H1 (cell line): ENCODE measurements at regions not wholly inside any gene's neighbourhood (a gene's known extent, or its start where the extent isn't known, plus 50 kb on each side); places are given as distances from the start of the nearest gene placed in this dataset.

Source experiments
- CTCF ChIA-PET: fragments of 300-600 bp; sonication (Branson Sonifier 250); formaldehyde crosslinking; loops from one replicate; lab custom pipeline; 2021; ENCODE audit not compliant: partially characterized antibody; lab: Charles Lee
- POLR2A ChIA-PET: fragments of 300-600 bp; sonication (Branson Sonifier 250); formaldehyde crosslinking; loops from one replicate; lab custom pipeline; 2021; ENCODE audit warnings: inconsistent platforms; ENCODE audit not compliant: partially characterized antibody; lab: Charles Lee
- DNase-seq, 2 experiments: peaks; one replicate each; pipeline versions ENCODE4 v3.0.0 to v3.0.0-alpha.2; 2010 to 2022; ENCODE audit warnings: low spot score in 2 of 2, low read depth in 1 of 2, mixed read lengths in 1 of 2
- FAIRE-seq: peaks from 2 replicates; lab custom pipeline; 2011; peaks lifted over from hg19 to GRCh38; lab: Jason Lieb, UNC
- H2AFZ ChIP-seq: 2 replicates; pipeline ENCODE4 v1.8.1; 2012; ENCODE audit warnings: low read length, inconsistent platforms
- H2AK5ac ChIP-seq: 2 replicates; pipeline ENCODE4 v1.6.1; 2013; ENCODE audit warnings: low read depth, low read length
- H2BK120ac ChIP-seq: replicated peaks from 2 replicates; pipeline ENCODE3; 2013; ENCODE audit warnings: low read depth, low read length, inconsistent platforms
- H2BK12ac ChIP-seq: 2 replicates; pipeline ENCODE4 v1.6.1; 2013; ENCODE audit warnings: low read depth, low read length
- H2BK15ac ChIP-seq: 2 replicates; pipeline ENCODE4 v1.6.1; 2013; ENCODE audit warnings: low read length
- H2BK20ac ChIP-seq: 2 replicates; pipeline ENCODE4 v1.6.1; 2013; ENCODE audit warnings: low read length
- H2BK5ac ChIP-seq: 2 replicates; pipeline ENCODE4 v1.6.1; 2013; ENCODE audit warnings: low read depth, low read length
- H3K14ac ChIP-seq: 2 replicates; pipeline ENCODE4 v1.6.1; 2013; ENCODE audit warnings: inconsistent platforms; ENCODE audit not compliant: insufficient read length
- H3K18ac ChIP-seq: 2 replicates; pipeline ENCODE4 v1.6.1; 2013; ENCODE audit warnings: low read length; ENCODE audit errors: extremely low read depth
- H3K23ac ChIP-seq: 2 replicates; pipeline ENCODE4 v1.6.1; 2013; ENCODE audit warnings: inconsistent platforms; ENCODE audit not compliant: insufficient read length
- H3K23me2 ChIP-seq: 2 replicates; pipeline ENCODE4 v1.6.1; 2013; ENCODE audit warnings: low read depth, low read length
- H3K27ac ChIP-seq: 2 replicates; pipeline ENCODE4 v1.6.1; 2011; ENCODE audit warnings: low read depth, low read length, inconsistent platforms
- H3K27me3 ChIP-seq, 4 experiments: replicated peaks in 1 of 4; 1 replicate in 1 of 4; 2 replicates in 3 of 4; pipeline versions ENCODE4 v1.6.1 to v1.8.1; 2011 to 2013; ENCODE audit warnings: low read length in 3 of 4, mild to moderate bottlenecking in 3 of 4, inconsistent platforms in 2 of 4, mixed read lengths in 2 of 4, moderate library complexity in 1 of 4; ENCODE audit not compliant: control insufficient read depth in 3 of 4, insufficient read depth in 3 of 4; ENCODE audit errors: extremely low read depth in 1 of 4
- H3K36me3 ChIP-seq, 4 experiments: 2 replicates each; pipeline versions ENCODE4 v1.6.1 to v1.8.1; 2011 to 2013; ENCODE audit warnings: mild to moderate bottlenecking in 4 of 4, low read length in 3 of 4, moderate library complexity in 2 of 4, control low read depth in 1 of 4, inconsistent platforms in 1 of 4; ENCODE audit not compliant: insufficient read depth in 4 of 4, control insufficient read depth in 2 of 4
- H3K4ac ChIP-seq: replicated peaks from 2 replicates; pipeline ENCODE3; 2013; ENCODE audit warnings: low read length, low read depth, mixed read lengths, inconsistent platforms; ENCODE audit not compliant: insufficient read length
- H3K4me1 ChIP-seq, 4 experiments: replicated peaks in 1 of 4; 1 replicate in 1 of 4; 2 replicates in 3 of 4; pipeline versions ENCODE4 v1.6.1 to v1.8.1; 2011 to 2013; ENCODE audit warnings: low read length in 3 of 4, inconsistent platforms in 2 of 4, mixed read lengths in 1 of 4; ENCODE audit not compliant: insufficient read depth in 4 of 4, control insufficient read depth in 3 of 4
- H3K4me2 ChIP-seq, 2 experiments: 2 replicates each; pipeline versions ENCODE4 v1.6.1 to v1.8.1; 2011 to 2013; ENCODE audit warnings: low read depth in 2 of 2, low read length in 2 of 2, control low read depth in 1 of 2, inconsistent platforms in 1 of 2, mild to moderate bottlenecking in 1 of 2; ENCODE audit not compliant: insufficient read depth in 1 of 2
- H3K4me3 ChIP-seq, 4 experiments: fragments of 200-600, 300-600 bp in 1 of 4; sonication (generic), shearing (Covaris generic), sonication (Bioruptor Twin) in 1 of 4; 2 replicates each; pipeline versions ENCODE4 v1.5.1 to v1.8.1; 2011 to 2016; ENCODE audit warnings: low read length in 4 of 4, low read depth in 3 of 4, control low read depth in 2 of 4, inconsistent platforms in 2 of 4, mild to moderate bottlenecking in 2 of 4, mixed read lengths in 1 of 4, moderate library complexity in 1 of 4; ENCODE audit not compliant: insufficient read depth in 2 of 4; ENCODE audit errors: extremely low read depth in 1 of 4
- H3K56ac ChIP-seq: replicated peaks from 2 replicates; pipeline ENCODE3; 2013; ENCODE audit warnings: low read depth, mild to moderate bottlenecking, mixed read lengths, low read length, inconsistent platforms; ENCODE audit not compliant: insufficient read length
- H3K79me1 ChIP-seq: 2 replicates; pipeline ENCODE4 v1.6.1; 2013; ENCODE audit warnings: low read depth, low read length, control low read depth
- H3K79me2 ChIP-seq, 2 experiments: 2 replicates each; pipeline versions ENCODE4 v1.6.1 to v1.8.1; 2012 to 2013; ENCODE audit warnings: low read length in 2 of 2, mild to moderate bottlenecking in 2 of 2, inconsistent platforms in 1 of 2; ENCODE audit not compliant: insufficient read depth in 2 of 2, control insufficient read depth in 1 of 2
- H3K9ac ChIP-seq, 4 experiments: replicated peaks in 1 of 4; 1 replicate in 1 of 4; 2 replicates in 3 of 4; pipeline versions ENCODE4 v1.6.1 to v1.8.1; 2011 to 2013; ENCODE audit warnings: low read depth in 3 of 4, low read length in 3 of 4, control low read depth in 2 of 4, mild to moderate bottlenecking in 2 of 4, moderate library complexity in 2 of 4, inconsistent platforms in 1 of 4; ENCODE audit errors: extremely low read depth in 1 of 4
- H3K9me3 ChIP-seq, 2 experiments: 2 replicates each; pipeline versions ENCODE4 v1.6.1 to v1.8.1; 2012 to 2013; ENCODE audit warnings: mild to moderate bottlenecking in 2 of 2, moderate library complexity in 2 of 2, control low read depth in 1 of 2, inconsistent platforms in 1 of 2, low read depth in 1 of 2, low read length in 1 of 2, mixed read lengths in 1 of 2; ENCODE audit not compliant: insufficient read depth in 2 of 2
- H4K20me1 ChIP-seq, 2 experiments: replicated peaks in 1 of 2; 2 replicates each; pipeline versions ENCODE3 to v1.8.1; 2011 to 2013; ENCODE audit warnings: inconsistent platforms in 2 of 2, low read length in 2 of 2, mild to moderate bottlenecking in 1 of 2; ENCODE audit not compliant: insufficient read depth in 2 of 2, control insufficient read depth in 1 of 2
- H4K5ac ChIP-seq: 2 replicates; pipeline ENCODE4 v1.6.1; 2013; ENCODE audit warnings: low read length, low read depth, mixed read lengths, inconsistent platforms; ENCODE audit not compliant: insufficient read length
- H4K8ac ChIP-seq: 2 replicates; pipeline ENCODE4 v1.8.0; 2013; ENCODE audit warnings: mild to moderate bottlenecking, moderate library complexity, low read length, inconsistent platforms; ENCODE audit not compliant: insufficient read depth; ENCODE audit errors: extremely low read depth
- H4K91ac ChIP-seq: replicated peaks from 2 replicates; pipeline ENCODE3; 2013; ENCODE audit warnings: low read length, mixed read lengths, inconsistent platforms; ENCODE audit not compliant: insufficient read length
- ASH2L ChIP-seq: fragments of 200-600, 300-600 bp; sonication (generic); IDR thresholded peaks from one replicate; pipeline ENCODE4 v1.7.1; 2017; ENCODE audit warnings: low read length
- CBX8 ChIP-seq: fragments of 300-800, 300-1000 bp; sonication (generic); IDR thresholded peaks from 2 replicates; pipeline ENCODE4 v1.7.1; 2016; ENCODE audit warnings: low read depth, low read length, borderline replicate concordance
- CHD1 ChIP-seq: IDR thresholded peaks from 2 replicates; pipeline ENCODE4 v1.6.1; 2012; ENCODE audit warnings: low read depth, low read length, improper control_type of control experiment
- GABPA ChIP-seq: IDR thresholded peaks from 2 replicates; pipeline ENCODE4 v1.6.1; 2011; ENCODE audit warnings: mild to moderate bottlenecking, low read length, moderate library complexity, borderline replicate concordance; ENCODE audit not compliant: insufficient read depth
- HDAC6 ChIP-seq: IDR thresholded peaks from one replicate; pipeline ENCODE4 v1.7.1; 2012; ENCODE audit warnings: low read depth, mild to moderate bottlenecking, inconsistent platforms, low read length, moderate library complexity
- JUN ChIP-seq: IDR thresholded peaks from 2 replicates; pipeline ENCODE4 v1.6.1; 2011; ENCODE audit warnings: low read depth, mild to moderate bottlenecking, improper control_type of control experiment, low read length
- JUND ChIP-seq: IDR thresholded peaks from 2 replicates; pipeline ENCODE4 v1.6.1; 2011; ENCODE audit warnings: mild to moderate bottlenecking, improper control_type of control experiment, low read length
- POLR2A ChIP-seq, 2 experiments: IDR thresholded peaks; 1 replicate in 1 of 2; 2 replicates in 1 of 2; pipeline ENCODE4 v1.6.1; 2011; ENCODE audit warnings: low read depth in 2 of 2, low read length in 2 of 2, mild to moderate bottlenecking in 2 of 2; ENCODE audit errors: control extremely low read depth in 1 of 2
- POU5F1 ChIP-seq: IDR thresholded peaks from 2 replicates; pipeline ENCODE4 v1.6.1; 2011; ENCODE audit warnings: low read depth, mild to moderate bottlenecking, low read length, moderate library complexity
- SAP30 ChIP-seq: fragments of 300-600 bp; sonication (generic); IDR thresholded peaks from 2 replicates; pipeline ENCODE4 v1.7.1; 2012; ENCODE audit warnings: low read length, moderate library complexity, mild to moderate bottlenecking, inconsistent platforms; ENCODE audit not compliant: insufficient read depth, insufficient replicate concordance
- SIRT6 ChIP-seq: IDR thresholded peaks from one replicate; pipeline ENCODE4 v1.7.1; 2012; ENCODE audit warnings: low read length, inconsistent platforms
- SUZ12 ChIP-seq: fragments of 200-600 bp; sonication (generic); IDR thresholded peaks from 2 replicates; pipeline ENCODE4 v1.6.1; 2012; ENCODE audit warnings: mild to moderate bottlenecking, inconsistent platforms, low read length, moderate library complexity, mixed read lengths
- YY1 ChIP-seq: IDR thresholded peaks from 2 replicates; pipeline ENCODE4 v1.6.1; 2011; ENCODE audit warnings: low read depth, mild to moderate bottlenecking, low read length
- WGBS, 2 experiments: shearing (Covaris generic) in 1 of 2; methylation state at CpG; one replicate each; pipeline versions ENCODE4 v1.1.6 to v1.1.7; 2013 to 2015; ENCODE audit warnings: low lambda C conversion rate in 2 of 2, mixed read lengths in 2 of 2, inconsistent platforms in 1 of 2, low coverage in 1 of 2, missing lambda C conversion rate in 1 of 2; ENCODE audit not compliant: insufficient replicate concordance in 2 of 2, insufficient coverage in 1 of 2, insufficient read length in 1 of 2; ENCODE audit errors: extremely low coverage in 1 of 2, missing lambda C conversion rate in 1 of 2; 5-methylcytosine and 5-hydroxymethylcytosine counted together

DNA sequence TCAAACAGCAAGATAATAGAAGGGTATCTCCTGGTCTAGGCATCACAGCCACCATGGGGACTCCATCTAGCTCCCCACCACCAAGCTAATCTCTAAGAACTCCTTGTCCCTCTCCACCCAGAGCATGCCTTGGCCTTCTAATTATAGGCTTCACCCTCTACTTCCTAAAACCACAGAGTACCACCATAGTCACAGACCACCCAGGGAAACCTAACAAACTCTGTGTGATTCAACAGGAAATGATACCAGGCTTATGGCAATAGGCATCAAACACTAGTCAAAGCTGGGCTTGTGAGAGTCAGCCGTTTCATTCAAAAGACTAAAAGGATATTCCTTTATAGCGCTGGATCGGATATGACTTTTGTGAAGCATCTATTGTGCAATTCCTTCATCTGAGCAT lies 91.5 kb upstream of the NALF2 start:
- no peak overlapping the region for H2AFZ ChIP-seq
- WGBS, 2 experiments, result 89% methylated on average over 3 of the region's 3 CpGs; no CpG with 5 or more reads in 1 of the 2 experiments
- H2AK5ac ChIP-seq, result no peak overlapping the region
- H3K18ac ChIP-seq, result no peak overlapping the region
- H2BK15ac ChIP-seq, result no peak overlapping the region
- H3K79me1 ChIP-seq, result no peaks in the 10 kb centered on the region
- no peaks in the 10 kb centered on the region for H3K23me2 ChIP-seq
- DNase-seq, result no peak
- H3K4me3 ChIP-seq, result no peak overlapping the region
- no peak overlapping the region for H4K5ac ChIP-seq
- H3K23ac ChIP-seq, result no peak overlapping the region
- H4K8ac ChIP-seq, result no peak overlapping the region
- ChIA-PET POLR2A (no interaction called here), CTCF (interaction anchor here (1.0 to 1.1 kb wide), 2 partner anchors 12 to 25 kb away, joined by 3 read pairs; no protein-coding TSS in a partner anchor)
- no peaks in the 10 kb centered on the region for H3K27me3 ChIP-seq
- H3K27ac ChIP-seq, result no peak overlapping the region
- H3K9me3 ChIP-seq, result no peaks in the 10 kb centered on the region; a peak in 1 of 4 replicates
- no peak overlapping the region for H3K56ac ChIP-seq
- no peak overlapping the region for H3K9ac ChIP-seq
- H2BK20ac ChIP-seq, result no peak overlapping the region
- no peak overlapping the region for H2BK12ac ChIP-seq
- H4K91ac ChIP-seq, result no peak overlapping the region
- H3K4me1 ChIP-seq, result no peaks in the 10 kb centered on the region
- H3K36me3 ChIP-seq, result no peaks in the 10 kb centered on the region
- FAIRE-seq, result no peak
- no peak overlapping the region for H3K14ac ChIP-seq
- H4K20me1 ChIP-seq, result no peaks in the 10 kb centered on the region
- H2BK5ac ChIP-seq, result no peak overlapping the region
- H3K79me2 ChIP-seq, result no peaks in the 10 kb centered on the region
- no peak overlapping the region for H3K4ac ChIP-seq
- H2BK120ac ChIP-seq, result no peak overlapping the region
- no peak overlapping the region for H3K4me2 ChIP-seq
- TF ChIP-seq POU5F1 (no peak), SAP30 (no peak), CHD1 (no peak), POLR2A (IDR thresholded peaks at IDR 0.05; ENCODE audit: control extremely low read depth in 1 of 2, low read depth in 2 of 2, low read length in 2 of 2) (no peak), SUZ12 (no peak), GABPA (no peak), ASH2L (no peak), YY1 (no peak), JUND (no peak), SIRT6 (no peak), HDAC6 (no peak), CBX8 (no peak), JUN (no peak)
